GM21529 (cell line): ENCODE measurements at regions not wholly inside any gene's neighbourhood (a gene's known extent, or its start where the extent isn't known, plus 50 kb on each side); places are given as distances from the start of the nearest gene placed in this dataset.

Experiments
- ATAC-seq: cut with Tn5 transposase; IDR thresholded peaks from one replicate; pipeline ENCODE4 v1.9.1; 2021; ENCODE audit not compliant: unreplicated experiment

DNA sequence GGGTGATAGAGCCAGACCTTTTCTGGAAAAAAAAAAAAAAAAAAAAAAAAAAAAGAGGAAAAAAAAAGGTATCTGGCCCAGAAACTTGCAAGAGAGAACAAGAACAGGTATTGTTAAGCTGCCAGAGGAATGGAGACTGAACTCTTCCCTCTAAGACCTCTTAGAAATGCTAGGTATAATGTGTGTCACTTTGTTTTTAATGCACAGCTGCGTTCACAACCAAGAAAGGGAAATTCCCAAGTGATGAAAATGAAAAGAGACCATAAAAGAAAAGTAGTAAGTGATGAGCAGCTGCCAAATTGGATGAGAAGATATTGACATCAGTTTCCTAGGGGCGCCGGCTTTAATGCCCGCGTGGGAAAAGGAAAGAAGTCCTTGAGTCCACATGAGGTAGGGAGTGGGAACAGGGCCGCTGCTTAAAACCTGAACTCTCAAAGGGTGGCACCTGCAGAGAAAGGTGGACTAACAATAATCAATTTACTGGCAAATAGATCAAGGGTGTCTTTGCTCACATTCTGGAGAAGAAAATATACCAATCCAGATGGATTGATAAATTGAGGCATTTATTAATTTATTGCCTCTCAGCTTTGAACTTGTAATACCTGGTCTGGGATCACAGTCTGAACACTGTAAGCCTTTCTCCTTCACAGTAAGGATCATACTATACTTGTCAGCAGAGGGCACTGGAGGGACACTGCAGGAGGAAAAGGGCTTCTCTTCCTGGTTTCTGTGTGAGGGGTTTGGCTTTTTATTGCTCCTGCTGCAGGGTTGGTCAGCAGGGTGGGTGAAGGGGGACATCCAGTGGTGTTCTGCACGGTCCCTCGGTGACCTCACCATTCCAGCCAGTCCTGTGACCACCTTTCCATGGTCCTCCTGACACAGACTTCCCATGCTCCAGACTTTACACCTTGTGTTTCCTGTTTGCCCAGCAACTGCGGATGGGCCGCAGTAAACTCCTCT, 131.6 kb downstream of the AQP9 start:
- ATAC-seq: no peak

- ATAC-seq: no peak
Measured at GRCh38 chr15:58271410-58271809, 133.2 kb downstream of the AQP9 start.

DNA sequence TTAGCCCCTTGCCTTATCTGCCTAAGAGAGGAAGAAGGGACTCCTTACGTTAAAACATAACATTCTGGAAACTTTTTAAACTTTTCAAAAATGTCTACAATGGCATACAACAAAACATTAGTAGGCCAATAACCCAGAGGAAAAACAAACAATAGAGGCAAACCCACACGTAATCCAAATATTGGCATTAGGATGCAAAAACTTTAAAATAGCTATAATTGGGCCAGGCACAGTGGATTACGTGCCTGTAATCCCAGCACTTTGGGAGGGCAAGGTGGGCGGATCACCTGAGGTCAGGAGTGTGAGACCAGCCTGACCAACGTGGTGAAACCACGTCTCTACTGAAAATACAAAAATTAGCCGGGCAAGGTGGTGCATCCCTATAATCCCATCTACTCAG, 134.9 kb downstream of the AQP9 start:
- no peak for ATAC-seq

DNA sequence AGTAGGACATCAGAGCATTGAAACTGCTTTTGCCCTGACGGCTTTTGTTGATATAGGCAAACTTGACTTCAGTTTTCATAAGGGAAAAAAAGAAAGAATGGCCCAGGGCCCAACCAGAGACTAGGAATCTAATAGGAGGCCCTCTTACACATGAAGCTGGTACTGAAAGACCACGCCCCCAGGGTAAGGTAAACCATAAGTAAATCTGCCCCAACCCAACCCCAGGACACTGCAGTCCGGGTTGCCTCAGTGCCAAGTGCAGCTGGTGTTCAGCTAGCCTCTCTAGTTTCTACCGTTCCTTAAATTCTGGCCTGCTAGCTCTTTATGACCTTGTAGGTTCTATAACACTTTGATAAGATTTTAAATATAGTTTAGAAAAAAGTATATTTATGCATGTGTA, 136.7 kb downstream of the AQP9 start:
- no peak for ATAC-seq

DNA sequence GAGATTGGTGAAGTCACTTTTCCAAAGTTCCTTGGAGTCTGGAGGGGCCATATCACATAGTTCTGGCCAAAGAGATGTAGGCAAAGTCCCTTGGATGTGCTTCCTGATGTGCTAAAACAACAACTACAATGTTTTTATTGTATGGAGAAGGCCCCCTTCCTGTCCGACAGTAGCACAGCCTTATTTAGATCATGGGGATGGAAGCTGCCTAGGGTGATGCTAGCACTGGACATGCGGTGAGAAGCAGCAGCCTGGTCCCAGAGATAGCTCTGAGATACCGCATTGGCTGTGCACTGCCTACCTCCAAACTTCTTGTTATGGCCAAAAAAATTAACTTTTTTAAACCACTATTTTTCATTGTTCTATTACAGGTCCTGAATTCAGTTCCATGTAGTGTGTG, 137.6 kb downstream of the AQP9 start:
- no peak for ATAC-seq

DNA sequence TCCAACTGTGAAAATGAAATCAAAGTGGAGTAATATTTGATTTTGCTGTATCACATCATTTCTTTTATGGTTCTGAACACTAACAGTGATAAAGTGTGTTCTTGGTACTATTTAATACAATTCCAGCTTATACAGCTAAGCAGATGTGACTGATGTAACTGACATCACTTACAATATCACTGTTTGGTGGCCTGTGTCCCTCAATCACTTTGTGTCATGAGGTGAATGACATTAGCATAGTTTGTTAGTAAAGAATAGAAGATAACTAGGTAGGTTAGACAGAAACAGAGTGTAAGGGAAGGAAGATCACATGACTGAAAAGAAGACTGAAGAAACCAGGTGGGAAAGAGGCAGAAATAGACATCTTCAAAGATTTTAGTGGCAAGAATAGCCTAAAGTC, 138.7 kb downstream of the AQP9 start:
- ATAC-seq: no peak

- no peak for ATAC-seq
Measured at GRCh38 chr15:58277333-58277732, 139.2 kb downstream of the AQP9 start.

GRCh38 chr15:58279106-58279505, 140.9 kb downstream of the AQP9 start:
- no peak for ATAC-seq

- ATAC-seq: no peak
Measured at GRCh38 chr15:58279654-58280053, 141.5 kb downstream of the AQP9 start.

- no peak for ATAC-seq
Measured at GRCh38 chr15:58282060-58282708, 144.0 kb downstream of the AQP9 start.

DNA sequence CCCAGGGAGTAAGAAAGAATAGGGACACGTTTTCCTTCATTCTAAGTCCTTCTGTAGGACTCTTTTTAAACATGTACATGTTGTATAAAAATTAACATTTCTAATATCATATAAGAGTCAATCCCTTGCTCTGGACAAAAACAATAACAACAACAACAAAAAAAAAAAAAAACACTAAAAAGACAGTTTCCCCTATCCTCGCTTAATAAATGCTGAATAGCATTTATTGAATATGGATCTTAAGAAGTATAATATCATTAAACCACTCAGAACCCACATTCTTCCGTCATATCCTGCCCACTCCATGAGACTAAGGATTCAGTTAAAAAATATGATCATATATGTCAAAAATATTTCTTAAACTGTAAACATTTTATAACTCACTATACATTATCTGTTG, 145.1 kb downstream of the AQP9 start:
- no peak for ATAC-seq

GRCh38 chr15:58284293-58284692, 146.1 kb downstream of the AQP9 start:
- no peak for ATAC-seq

DNA sequence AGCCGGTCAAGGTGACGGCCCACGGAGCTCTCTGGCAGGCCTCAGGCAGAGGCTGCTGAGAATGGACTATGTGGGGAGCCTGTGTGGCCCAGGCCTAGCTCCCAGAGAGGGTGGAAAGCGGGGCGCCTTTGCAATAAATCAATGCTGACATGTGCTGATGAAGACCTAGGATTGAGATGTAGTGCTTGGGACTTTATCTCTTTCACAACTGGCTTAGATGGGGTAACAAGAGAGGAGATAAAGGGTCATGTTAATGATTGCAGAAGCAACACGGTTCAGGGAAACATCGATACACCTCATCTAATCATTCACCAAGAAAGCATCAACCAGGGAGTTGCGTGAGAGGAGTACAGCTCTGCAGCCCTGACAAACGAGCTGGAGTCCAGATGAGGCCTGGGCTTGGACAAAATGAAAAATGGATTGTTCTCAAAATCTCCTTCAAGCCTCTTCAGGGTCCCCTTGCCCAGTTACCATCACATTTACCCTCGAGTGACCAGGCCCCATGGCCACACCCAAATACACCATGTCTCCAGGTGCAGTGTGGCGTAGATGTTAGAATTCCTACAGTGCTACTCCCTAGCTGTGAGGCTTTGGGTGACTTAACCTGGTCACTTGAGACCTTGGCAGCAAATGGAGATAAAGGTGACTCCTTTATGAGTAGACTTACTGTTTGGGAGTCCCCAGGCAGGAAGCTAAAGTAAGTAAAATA, 146.4 kb upstream of the LIPC start:
- no peak for ATAC-seq

- ATAC-seq: no peak
Measured at GRCh38 chr15:58285921-58286278, 145.9 kb upstream of the LIPC start.

- no peak for ATAC-seq
Measured at GRCh38 chr15:58286523-58286922, 145.3 kb upstream of the LIPC start.

GRCh38 chr15:58287891-58288290, 143.9 kb upstream of the LIPC start:
- no peak for ATAC-seq

- no peak for ATAC-seq
Measured at GRCh38 chr15:58288592-58288991, 143.2 kb upstream of the LIPC start.

GRCh38 chr15:58291848-58292247, 139.9 kb upstream of the LIPC start:
- ATAC-seq: no peak

DNA sequence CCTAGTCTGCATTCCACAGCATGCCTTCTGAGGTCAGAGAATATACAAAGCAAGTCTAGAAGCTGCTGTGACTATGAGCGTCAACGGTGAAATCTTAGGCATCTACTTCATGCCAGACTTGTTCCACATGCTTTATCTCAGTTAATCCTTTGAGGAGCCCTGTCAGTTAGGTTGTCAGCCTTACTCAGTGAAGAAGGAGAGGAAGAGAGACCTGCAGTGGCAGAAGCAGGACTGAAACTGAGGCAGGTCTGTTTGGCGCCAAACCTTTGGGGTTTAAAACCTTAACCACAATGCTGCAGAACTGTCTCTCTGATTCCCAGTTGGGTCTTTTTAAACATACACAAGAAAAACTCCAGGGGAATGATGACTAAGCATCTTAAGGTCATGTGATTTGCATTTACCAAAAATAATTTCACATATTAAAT, 139.0 kb upstream of the LIPC start:
- ATAC-seq: no peak

DNA sequence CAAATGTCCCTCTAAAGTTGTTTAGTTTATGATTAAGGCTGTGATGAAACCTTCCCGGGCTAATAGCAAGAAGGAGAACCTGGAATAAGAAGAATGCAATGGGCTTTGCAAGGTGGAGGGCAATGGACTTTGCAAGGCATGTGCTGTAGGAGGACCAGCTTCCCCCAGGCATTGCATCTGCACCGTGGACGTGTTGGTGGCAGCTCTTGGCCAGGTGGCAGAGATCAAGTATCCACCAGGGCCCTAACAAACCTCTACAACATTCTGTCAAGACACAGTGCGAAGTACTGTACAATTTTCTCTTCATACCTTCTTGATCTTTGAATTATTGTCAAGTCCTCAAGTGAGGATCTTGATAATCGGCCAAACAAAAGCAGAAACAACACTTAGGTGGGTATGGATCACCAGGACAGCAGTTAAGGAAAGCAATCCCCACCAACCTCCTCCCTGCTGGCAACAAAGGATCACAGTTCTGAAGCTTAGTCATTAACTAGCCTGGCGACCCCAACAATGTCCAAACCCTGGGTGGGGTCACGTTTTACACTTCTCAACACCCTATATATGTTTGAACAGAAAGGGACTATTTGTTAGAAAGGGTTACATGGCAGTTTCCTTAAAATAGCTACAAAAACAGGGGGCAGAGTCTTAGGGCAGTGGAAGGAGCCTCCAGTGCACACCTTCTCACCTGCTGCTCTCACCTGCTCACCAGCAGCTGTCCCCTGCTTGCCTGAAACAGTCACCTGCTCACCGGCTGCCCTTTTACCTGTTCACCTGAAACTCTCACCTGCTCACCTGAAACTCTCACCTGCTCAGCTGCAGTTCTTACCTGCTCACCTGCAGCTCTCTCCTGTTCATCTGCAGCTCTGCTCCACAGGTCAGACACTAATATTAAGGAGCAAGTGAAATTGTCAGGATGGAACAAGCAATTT, 137.9 kb upstream of the LIPC start:
- no peak for ATAC-seq
